GM12873 (cell line): ENCODE measurements at regions not wholly inside any gene's neighbourhood (a gene's known extent, or its start where the extent isn't known, plus 50 kb on each side); places are given as distances from the start of the nearest gene placed in this dataset.

ENCODE experiments used
- TF ChIP-seq, protein P1 (sequence below): IDR thresholded peaks from 2 replicates; pipeline ENCODE4 v1.5.1; 2012; ENCODE audit warnings: low read depth, mild to moderate bottlenecking, moderate library complexity, low read length, control low read depth; ENCODE audit not compliant: insufficient read depth; ENCODE audit errors: missing control alignments

DNA sequence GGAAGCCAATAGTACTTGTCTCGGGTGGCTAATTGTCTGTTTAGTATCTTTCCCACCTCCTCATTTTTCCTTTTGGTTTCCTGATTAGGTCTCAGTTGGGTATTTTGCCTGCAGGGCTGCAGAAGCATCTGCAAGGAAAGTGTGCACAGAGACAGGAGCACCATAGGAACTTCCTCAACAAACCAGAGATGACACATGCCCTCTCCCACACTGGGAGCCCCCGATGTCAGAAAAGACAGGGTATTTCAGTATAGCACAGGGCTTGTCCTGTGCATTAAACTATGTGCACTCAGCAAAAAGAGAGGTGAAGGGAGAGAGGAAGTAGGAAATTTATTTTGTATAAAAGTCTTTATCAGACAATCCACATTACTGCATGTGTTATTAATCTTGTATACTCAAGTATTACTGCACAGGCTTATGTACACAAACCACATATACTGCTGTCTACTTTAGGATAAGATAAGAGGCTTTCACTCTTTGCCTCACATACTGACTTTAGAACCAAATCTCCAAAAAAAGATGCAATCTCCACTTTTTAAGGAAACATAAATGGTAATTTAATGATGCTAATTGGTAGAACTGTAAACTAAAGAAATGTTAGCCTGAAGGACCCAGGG lies 501.0 kb downstream of the FOXO1 start:
- TF ChIP-seq, protein P1, sequence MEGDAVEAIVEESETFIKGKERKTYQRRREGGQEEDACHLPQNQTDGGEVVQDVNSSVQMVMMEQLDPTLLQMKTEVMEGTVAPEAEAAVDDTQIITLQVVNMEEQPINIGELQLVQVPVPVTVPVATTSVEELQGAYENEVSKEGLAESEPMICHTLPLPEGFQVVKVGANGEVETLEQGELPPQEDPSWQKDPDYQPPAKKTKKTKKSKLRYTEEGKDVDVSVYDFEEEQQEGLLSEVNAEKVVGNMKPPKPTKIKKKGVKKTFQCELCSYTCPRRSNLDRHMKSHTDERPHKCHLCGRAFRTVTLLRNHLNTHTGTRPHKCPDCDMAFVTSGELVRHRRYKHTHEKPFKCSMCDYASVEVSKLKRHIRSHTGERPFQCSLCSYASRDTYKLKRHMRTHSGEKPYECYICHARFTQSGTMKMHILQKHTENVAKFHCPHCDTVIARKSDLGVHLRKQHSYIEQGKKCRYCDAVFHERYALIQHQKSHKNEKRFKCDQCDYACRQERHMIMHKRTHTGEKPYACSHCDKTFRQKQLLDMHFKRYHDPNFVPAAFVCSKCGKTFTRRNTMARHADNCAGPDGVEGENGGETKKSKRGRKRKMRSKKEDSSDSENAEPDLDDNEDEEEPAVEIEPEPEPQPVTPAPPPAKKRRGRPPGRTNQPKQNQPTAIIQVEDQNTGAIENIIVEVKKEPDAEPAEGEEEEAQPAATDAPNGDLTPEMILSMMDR = no peak

DNA sequence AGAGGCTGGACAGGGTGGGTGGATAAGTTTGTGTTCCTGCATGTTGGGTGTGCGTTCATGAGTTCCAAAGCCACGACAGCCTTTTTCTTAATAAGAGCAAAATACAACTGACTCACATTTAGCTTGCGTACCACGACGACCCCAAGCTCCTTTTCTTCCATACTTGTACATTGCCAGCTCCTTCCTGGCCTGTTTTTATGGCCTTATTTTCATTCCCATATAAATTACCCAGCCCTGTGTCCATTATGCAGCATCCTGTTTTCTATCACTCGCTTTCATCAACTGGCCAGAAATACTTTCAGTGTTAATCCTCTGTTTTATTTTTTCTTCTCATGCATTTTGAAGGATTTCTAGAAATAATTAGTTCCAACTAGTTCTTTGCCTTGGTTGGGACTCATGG lies 499.1 kb downstream of the FOXO1 start:
- TF ChIP-seq, protein P1 = no peak

DNA sequence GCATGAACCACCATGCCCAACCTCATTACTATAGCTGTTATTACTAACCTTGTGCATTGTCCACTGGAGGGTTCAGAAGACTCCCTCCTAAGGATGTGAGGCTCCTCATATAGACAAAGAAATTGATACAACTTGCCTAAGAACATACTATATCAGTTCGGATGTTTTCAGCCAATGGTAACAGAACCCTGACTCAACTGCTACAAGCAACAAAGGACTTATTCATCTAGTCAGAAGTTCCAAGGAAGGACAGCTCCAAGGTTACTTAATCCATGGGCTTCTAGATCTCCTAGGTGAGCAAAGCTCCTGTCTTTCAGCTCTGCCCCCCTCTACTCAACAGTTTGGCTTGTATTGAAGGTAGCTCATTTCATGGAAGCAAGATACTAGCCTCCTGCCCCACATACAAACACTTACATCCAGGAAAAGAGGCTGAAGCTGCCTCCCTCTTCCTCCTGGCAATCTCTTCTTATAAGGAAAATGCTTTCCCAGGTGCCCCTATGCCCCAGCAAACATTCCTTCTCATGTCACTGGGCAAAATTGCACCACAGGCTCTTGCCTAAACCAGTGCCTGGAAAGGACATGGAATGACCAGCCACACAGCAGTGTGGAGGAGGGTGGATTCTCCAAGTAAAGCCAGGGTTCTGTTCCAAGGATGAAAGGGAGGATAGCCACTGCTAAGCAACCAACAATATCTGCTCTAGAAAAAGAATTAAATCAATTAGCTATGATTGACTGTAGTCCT lies 497.8 kb downstream of the FOXO1 start:
- TF ChIP-seq, protein P1 = no peak

DNA sequence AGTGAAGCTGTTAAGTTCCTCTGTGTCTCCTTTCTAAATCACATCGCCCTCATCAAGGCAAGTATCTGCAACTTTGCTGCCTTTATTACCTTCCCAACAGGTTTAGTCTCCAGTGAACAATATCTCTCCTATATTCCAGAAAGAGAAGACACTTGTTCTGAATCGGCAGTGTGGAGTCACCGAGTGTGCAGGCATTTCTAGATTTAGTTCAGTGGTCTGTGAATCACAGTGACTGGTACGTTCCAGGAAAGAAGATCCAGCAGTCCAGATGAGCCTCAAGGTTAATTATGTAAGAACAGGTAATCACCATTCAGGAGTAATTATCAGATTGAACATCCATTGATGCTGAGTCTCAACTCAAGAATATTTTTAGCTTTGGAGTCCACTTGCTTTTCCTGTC lies 497.0 kb downstream of the FOXO1 start:
- TF ChIP-seq, protein P1 = no peak

DNA sequence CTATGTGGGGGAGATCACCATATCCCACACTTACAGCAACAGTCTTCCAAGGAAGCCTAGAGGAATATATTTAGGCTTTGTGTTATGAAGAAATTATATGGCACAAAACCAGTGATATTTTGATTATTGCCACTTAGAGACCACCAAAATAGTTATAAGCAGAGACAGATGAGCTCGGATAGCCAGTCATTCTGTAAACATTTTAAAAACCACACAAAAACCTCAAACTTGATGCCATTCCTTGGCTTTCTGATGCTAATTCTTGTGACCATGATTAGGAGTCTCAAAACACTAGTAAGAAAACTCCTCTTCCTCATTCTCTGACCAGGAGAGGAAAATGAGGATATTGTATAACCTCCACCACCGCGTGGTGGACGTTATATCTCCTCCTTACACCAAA lies 496.4 kb downstream of the FOXO1 start:
- TF ChIP-seq, protein P1 = no peak

DNA sequence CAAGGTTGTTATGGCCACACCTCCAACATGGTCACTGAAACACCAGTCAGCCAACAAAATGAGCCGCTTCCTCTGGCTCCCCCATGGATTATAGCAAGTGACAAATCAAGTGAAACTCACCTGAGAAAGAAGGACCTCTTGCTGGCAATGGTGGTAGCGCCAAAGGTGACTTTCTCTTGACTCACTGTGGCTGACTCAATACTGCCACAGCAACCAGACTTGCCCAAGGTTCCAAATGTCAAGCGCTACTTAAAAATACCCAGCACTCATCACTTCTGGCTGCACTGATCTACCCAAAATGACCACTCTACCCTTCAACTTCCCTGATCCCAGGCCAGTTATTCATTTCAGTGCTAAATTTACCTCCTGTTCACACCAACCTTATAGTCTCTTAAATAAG lies 495.5 kb downstream of the FOXO1 start:
- TF ChIP-seq, protein P1 = no peak

DNA sequence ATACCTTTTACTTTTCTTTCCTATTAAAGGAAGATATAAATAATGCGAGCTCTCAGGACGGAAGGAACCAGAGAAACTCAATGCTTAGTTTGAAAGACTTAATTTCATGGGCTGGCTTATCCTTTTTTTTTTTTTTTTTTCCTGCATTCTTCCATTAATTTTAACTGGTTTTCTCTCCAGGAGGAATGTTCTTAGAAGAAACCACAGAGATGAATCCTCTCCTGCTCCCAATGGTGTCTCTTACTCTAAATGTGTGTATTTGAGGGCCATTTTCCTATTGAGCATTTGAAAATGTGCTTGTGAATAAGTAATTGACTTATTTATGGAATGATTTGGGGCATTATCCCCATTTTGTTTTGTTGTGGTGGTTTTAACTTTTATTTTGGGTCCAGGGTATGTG lies 494.9 kb downstream of the FOXO1 start:
- TF ChIP-seq, protein P1 = no peak
